ENCODE measurements at regions not wholly inside any gene's neighbourhood (a gene's known extent, or its start where the extent isn't known, plus 50 kb on each side); places are given as distances from the start of the nearest gene placed in this dataset.

DNA sequence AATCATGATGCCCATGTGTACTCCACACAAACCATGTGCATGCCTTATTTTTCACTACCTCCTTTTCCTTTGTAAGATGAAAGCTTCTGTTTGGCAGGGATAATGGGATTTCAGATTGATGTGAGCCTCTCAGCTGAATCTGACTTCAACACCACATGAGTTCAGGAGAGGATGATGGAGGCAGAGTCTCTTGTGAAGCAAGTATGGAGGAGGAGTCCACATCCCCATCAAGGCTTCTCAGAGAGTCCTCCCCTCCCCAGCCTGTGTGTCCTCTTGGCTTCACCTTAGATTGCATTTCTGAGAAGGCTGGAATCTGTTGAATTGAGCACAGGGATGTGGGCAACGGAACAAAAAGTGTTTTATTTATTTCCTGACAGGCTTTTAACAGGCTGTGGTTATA, 370.4 kb downstream of the FAT3 start:
- DNase-seq (ENCODE audit: low spot score in 2 of 2), result no peak
- no peak overlapping the region for H3K4me3 ChIP-seq (ENCODE audit: low read depth, poor library complexity, severe bottlenecking)
- WGBS, 2 donors, result 42 to 50% methylated on average over 1 of the region's 1 CpG
- no peak for TF ChIP-seq POLR2A (IDR thresholded peaks at IDR 0.05)
- TF ChIP-seq, protein P1, sequence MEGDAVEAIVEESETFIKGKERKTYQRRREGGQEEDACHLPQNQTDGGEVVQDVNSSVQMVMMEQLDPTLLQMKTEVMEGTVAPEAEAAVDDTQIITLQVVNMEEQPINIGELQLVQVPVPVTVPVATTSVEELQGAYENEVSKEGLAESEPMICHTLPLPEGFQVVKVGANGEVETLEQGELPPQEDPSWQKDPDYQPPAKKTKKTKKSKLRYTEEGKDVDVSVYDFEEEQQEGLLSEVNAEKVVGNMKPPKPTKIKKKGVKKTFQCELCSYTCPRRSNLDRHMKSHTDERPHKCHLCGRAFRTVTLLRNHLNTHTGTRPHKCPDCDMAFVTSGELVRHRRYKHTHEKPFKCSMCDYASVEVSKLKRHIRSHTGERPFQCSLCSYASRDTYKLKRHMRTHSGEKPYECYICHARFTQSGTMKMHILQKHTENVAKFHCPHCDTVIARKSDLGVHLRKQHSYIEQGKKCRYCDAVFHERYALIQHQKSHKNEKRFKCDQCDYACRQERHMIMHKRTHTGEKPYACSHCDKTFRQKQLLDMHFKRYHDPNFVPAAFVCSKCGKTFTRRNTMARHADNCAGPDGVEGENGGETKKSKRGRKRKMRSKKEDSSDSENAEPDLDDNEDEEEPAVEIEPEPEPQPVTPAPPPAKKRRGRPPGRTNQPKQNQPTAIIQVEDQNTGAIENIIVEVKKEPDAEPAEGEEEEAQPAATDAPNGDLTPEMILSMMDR (IDR thresholded peaks at IDR 0.05), result no peak
- intact Hi-C loops (cut with DNase I; ENCODE audit: low total_unique reads), result no loop called here

DNA sequence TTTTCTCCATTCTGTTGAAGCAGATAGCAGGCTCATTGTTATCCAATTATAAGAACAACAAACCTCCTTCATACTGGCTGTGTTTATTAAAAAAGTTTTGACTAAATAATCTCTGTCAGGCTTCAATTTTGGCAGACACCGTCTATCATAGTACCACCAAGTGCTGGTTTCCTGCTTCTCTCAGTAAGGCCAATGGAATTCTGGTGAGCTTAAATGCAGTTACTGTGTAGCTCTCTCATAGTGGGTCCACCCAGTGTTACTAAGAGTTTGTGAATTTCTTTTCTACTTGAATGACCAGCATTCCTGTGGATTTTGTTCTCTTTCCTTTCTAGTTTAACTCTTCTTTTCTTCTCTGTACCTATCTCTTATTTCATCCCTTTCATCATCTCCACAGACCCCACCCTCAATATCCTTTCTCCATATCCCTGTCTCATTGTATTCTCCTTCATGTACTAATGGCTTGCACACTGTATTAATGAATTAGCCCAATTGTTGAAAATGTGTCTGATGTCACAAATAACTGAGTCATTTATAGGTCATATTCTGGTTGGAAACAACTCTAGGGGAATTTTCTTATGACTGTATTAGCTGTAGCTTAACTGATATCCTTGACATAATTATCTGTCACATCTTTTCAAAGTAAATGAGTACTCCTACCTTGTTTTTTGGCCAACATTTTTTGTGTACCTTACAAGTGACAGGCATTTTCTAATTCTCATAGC, 372.1 kb downstream of the FAT3 start:
- DNase-seq (ENCODE audit: low spot score in 2 of 2), result no peak
- H3K4me3 ChIP-seq (ENCODE audit: low read depth, poor library complexity, severe bottlenecking), result no peak overlapping the region
- TF ChIP-seq, protein P1 (IDR thresholded peaks at IDR 0.05), result no peak
- no peak for TF ChIP-seq POLR2A (IDR thresholded peaks at IDR 0.05)
- intact Hi-C loops (cut with DNase I; ENCODE audit: low total_unique reads), result no loop called here
- WGBS, 2 donors, result 70 to 74% methylated on average over 1 of the region's 1 CpG

DNA sequence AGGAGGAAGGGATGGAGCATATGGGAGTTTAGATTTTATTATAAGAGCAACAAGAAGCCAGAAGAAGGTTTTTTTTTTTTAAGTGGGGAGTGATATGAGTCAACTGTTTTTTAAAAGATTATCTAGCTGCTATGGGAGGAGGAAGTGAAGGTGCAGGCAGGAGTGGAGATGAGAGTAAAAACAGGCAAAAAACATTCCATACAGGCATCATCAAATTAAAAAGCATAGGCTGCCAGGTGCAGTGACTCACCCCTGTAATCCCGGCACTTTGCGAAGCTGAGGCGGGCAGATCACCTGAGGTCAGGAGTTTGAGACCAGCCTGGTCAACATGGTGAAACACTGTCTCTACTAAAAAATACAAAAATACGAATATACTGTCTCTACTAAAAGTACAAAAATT, 368.4 kb upstream of the MTNR1B start:
- 79 to 81% methylated on average over 4 of the region's 4 CpGs for WGBS, 2 donors
- no peak for TF ChIP-seq POLR2A (IDR thresholded peaks at IDR 0.05)
- TF ChIP-seq, protein P1 (IDR thresholded peaks at IDR 0.05), result no peak
- no peak overlapping the region for H3K4me3 ChIP-seq (ENCODE audit: low read depth, poor library complexity, severe bottlenecking)
- intact Hi-C loops (cut with DNase I; ENCODE audit: low total_unique reads), result no loop called here
- no peak for DNase-seq (ENCODE audit: low spot score in 2 of 2)

DNA sequence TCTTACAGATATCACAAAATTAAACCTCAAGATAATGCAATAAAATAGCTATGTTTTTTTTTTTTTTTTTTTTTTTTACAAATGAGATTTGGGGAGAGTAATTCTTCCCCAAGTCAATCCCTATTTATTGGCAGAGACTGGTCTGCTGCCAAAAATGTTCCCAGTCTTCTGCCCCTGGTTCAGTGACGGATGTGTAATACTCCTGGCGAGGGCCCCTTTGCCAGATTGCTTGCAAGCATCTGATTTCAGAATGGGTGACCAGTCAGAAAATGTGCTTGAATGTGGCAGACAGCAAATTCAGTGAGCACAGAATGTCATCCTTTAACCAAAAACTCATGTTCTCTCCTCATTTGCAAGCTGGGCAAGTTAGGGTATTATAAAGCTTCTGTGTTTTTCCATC, 363.8 kb upstream of the MTNR1B start:
- intact Hi-C loops (cut with DNase I; ENCODE audit: low total_unique reads), result no loop called here
- 64 to 77% methylated on average over 2 of the region's 2 CpGs for WGBS, 2 donors
- H3K4me3 ChIP-seq (ENCODE audit: low read depth, poor library complexity, severe bottlenecking), result no peak overlapping the region
- TF ChIP-seq, protein P1 (IDR thresholded peaks at IDR 0.05), result no peak
- no peak for TF ChIP-seq POLR2A (IDR thresholded peaks at IDR 0.05)
- DNase-seq (ENCODE audit: low spot score in 2 of 2), result no peak

DNA sequence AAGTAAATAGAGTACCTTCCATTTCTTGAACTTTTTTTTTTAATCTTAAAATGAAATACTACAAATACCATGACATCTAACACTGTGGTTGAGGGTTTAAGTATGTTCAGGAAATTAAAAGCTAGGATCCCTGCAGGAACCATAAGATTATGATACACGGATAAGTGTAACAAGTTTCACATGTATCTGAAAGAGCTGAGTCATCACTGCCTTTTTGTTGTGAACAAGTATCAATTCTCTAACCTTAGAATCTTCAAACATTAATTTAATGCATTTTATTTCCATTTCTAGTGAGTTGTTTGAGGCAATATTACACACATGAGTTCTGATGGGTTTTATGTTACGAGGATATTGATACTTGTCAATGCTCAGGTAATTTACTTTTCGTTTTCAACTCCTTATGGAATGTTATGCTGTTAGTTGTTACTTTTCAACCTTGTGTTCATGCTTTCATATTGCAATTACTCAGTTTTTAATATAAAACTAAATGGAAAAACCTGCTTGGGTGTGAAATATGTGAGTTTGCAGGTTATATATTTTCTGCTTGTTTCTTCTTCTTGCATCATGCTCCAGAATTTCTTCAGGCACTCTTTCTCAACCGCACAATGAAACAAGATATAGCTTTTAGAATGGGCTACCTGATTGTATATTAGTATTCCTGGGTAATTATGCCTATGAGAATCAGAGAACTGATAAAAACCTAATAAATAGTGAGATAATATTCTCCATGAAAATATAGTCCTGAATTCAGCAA, 361.3 kb upstream of the MTNR1B start:
- 66 to 76% methylated on average over 4 of the region's 4 CpGs for WGBS, 2 donors
- DNase-seq (ENCODE audit: low spot score in 2 of 2), result no peak
- no peak overlapping the region for H3K4me3 ChIP-seq (ENCODE audit: low read depth, poor library complexity, severe bottlenecking)
- intact Hi-C loops (cut with DNase I; ENCODE audit: low total_unique reads), result no loop called here
- TF ChIP-seq POLR2A (IDR thresholded peaks at IDR 0.05), result no peak
- TF ChIP-seq, protein P1 (IDR thresholded peaks at IDR 0.05), result no peak
